ENCODE measurements at regions not wholly inside any gene's neighbourhood (a gene's known extent, or its start where the extent isn't known, plus 50 kb on each side); places are given as distances from the start of the nearest gene placed in this dataset.

DNA sequence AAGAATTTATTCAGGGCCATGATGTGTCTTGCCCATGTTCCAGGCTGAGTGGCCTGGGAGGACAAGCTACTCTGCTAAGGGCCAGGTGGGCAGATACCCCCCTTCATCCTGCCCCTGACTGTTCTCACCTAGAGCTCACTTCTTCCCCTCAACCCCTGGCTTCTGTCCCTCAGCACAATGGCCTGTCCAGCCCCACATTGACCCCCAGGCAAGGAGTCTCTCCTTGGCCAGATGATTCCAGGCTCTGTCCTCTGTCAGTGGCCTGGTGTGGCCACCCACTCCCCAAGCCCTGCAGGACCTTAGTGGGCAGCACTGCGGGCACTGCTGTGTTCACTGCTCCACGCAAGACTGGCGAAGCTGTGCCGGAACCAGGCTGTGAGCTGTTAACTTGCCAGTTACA, 460.0 kb downstream of the MATN1 start:
- no peak overlapping the region for H3K27ac ChIP-seq (ENCODE audit: low read depth, low read length)
- no peaks in the 10 kb centered on the region for H3F3A ChIP-seq (ENCODE audit: control insufficient read depth, insufficient read depth)
- H3K9me3 ChIP-seq (ENCODE audit: control insufficient read depth, insufficient read depth, low read length) = no peaks in the 10 kb centered on the region
- no peaks in the 10 kb centered on the region for H3K79me2 ChIP-seq (ENCODE audit: control insufficient read depth, low read length)
- no peaks in the 10 kb centered on the region for H4K20me1 ChIP-seq (ENCODE audit: control insufficient read depth, insufficient read depth, low read depth, low read length)
- H3K9me2 ChIP-seq (replicated peaks; ENCODE audit: control insufficient read depth, low read length) = no peaks in the 10 kb centered on the region
- peaks cover 5% of the 10 kb centered on the region for H3K27me3 ChIP-seq (ENCODE audit: control insufficient read depth, low read length)
- H3K36me3 ChIP-seq (ENCODE audit: control insufficient read depth, low read length) = no peaks in the 10 kb centered on the region
- no peak overlapping the region for H3K4me2 ChIP-seq (ENCODE audit: low read length)
- no peaks in the 10 kb centered on the region for H3K4me1 ChIP-seq (ENCODE audit: control insufficient read depth, low read length)
- TF ChIP-seq EZH2phosphoT487 (IDR thresholded peaks at IDR 0.05; ENCODE audit: borderline replicate concordance, low read length) = no peak
- TF ChIP-seq, protein P1, sequence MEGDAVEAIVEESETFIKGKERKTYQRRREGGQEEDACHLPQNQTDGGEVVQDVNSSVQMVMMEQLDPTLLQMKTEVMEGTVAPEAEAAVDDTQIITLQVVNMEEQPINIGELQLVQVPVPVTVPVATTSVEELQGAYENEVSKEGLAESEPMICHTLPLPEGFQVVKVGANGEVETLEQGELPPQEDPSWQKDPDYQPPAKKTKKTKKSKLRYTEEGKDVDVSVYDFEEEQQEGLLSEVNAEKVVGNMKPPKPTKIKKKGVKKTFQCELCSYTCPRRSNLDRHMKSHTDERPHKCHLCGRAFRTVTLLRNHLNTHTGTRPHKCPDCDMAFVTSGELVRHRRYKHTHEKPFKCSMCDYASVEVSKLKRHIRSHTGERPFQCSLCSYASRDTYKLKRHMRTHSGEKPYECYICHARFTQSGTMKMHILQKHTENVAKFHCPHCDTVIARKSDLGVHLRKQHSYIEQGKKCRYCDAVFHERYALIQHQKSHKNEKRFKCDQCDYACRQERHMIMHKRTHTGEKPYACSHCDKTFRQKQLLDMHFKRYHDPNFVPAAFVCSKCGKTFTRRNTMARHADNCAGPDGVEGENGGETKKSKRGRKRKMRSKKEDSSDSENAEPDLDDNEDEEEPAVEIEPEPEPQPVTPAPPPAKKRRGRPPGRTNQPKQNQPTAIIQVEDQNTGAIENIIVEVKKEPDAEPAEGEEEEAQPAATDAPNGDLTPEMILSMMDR (IDR thresholded peaks at IDR 0.05; ENCODE audit: low read depth, low read length, poor library complexity, severe bottlenecking) = no peak
- no peak overlapping the region for H3K4me3 ChIP-seq (ENCODE audit: low read length)

DNA sequence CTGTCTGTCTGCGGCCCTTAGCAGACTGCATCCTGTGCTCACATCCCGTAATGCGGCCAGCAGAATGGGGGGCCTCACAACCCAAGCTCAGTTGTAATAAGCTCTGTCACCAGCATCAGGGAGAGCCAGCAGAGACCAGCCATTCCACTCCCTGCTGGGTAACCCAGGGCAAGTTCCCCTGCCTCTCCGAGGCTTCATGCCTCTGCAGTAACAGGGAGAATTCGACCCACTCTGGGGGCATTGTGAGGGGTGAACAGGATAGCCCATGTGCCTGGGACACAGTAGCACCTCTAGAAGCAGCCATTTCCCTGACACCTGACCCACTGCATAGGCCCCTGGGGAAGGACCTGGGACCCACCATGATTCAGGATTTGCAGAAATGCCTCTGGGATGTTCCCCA, 461.2 kb downstream of the MATN1 start:
- H3K4me2 ChIP-seq (ENCODE audit: low read length) = no peak overlapping the region
- H4K20me1 ChIP-seq (ENCODE audit: control insufficient read depth, insufficient read depth, low read depth, low read length) = no peaks in the 10 kb centered on the region
- TF ChIP-seq EZH2phosphoT487 (IDR thresholded peaks at IDR 0.05; ENCODE audit: borderline replicate concordance, low read length) = no peak
- TF ChIP-seq, protein P1 (IDR thresholded peaks at IDR 0.05; ENCODE audit: low read depth, low read length, poor library complexity, severe bottlenecking) = no peak
- no peaks in the 10 kb centered on the region for H3K9me2 ChIP-seq (replicated peaks; ENCODE audit: control insufficient read depth, low read length)
- H3K4me3 ChIP-seq (ENCODE audit: low read length) = no peak overlapping the region
- no peak overlapping the region for H3K27ac ChIP-seq (ENCODE audit: low read depth, low read length)
- H3K79me2 ChIP-seq (ENCODE audit: control insufficient read depth, low read length) = no peaks in the 10 kb centered on the region
- no peaks in the 10 kb centered on the region for H3K9me3 ChIP-seq (ENCODE audit: control insufficient read depth, insufficient read depth, low read length)
- no peaks in the 10 kb centered on the region for H3K4me1 ChIP-seq (ENCODE audit: control insufficient read depth, low read length)
- H3K36me3 ChIP-seq (ENCODE audit: control insufficient read depth, low read length) = no peaks in the 10 kb centered on the region
- peaks cover 3% of the 10 kb centered on the region for H3K27me3 ChIP-seq (ENCODE audit: control insufficient read depth, low read length)
- no peaks in the 10 kb centered on the region for H3F3A ChIP-seq (ENCODE audit: control insufficient read depth, insufficient read depth)

DNA sequence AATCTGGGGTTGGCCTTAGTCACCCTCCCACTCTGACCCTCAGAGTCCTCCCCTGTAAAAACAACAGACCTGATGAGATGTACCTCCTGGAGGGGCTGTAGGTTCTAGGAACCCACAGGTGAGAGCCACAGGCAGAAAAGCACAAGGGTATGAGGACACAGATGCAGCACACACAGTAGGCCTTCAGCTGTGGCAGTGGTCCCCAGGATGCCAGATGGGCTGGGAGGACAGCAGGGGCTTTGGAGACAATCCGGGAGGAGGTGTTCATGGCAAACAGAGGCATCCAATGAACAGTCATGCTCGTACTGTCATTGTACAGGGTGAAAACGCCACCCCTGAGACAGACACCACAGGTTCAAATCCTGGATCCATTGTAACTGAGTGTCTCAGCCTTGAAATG, 463.1 kb downstream of the MATN1 start:
- H3K4me3 ChIP-seq (ENCODE audit: low read length) = no peak overlapping the region
- no peaks in the 10 kb centered on the region for H3K79me2 ChIP-seq (ENCODE audit: control insufficient read depth, low read length)
- no peaks in the 10 kb centered on the region for H3F3A ChIP-seq (ENCODE audit: control insufficient read depth, insufficient read depth)
- H3K9me2 ChIP-seq (replicated peaks; ENCODE audit: control insufficient read depth, low read length) = no peaks in the 10 kb centered on the region
- no peaks in the 10 kb centered on the region for H3K4me1 ChIP-seq (ENCODE audit: control insufficient read depth, low read length)
- H3K27ac ChIP-seq (ENCODE audit: low read depth, low read length) = no peak overlapping the region
- no peak overlapping the region for H3K4me2 ChIP-seq (ENCODE audit: low read length)
- no peak for TF ChIP-seq EZH2phosphoT487 (IDR thresholded peaks at IDR 0.05; ENCODE audit: borderline replicate concordance, low read length)
- TF ChIP-seq, protein P1 (IDR thresholded peaks at IDR 0.05; ENCODE audit: low read depth, low read length, poor library complexity, severe bottlenecking) = no peak
- no peaks in the 10 kb centered on the region for H3K36me3 ChIP-seq (ENCODE audit: control insufficient read depth, low read length)
- H3K27me3 ChIP-seq (ENCODE audit: control insufficient read depth, low read length) = peaks cover 3% of the 10 kb centered on the region
- H4K20me1 ChIP-seq (ENCODE audit: control insufficient read depth, insufficient read depth, low read depth, low read length) = no peaks in the 10 kb centered on the region
- H3K9me3 ChIP-seq (ENCODE audit: control insufficient read depth, insufficient read depth, low read length) = no peaks in the 10 kb centered on the region

DNA sequence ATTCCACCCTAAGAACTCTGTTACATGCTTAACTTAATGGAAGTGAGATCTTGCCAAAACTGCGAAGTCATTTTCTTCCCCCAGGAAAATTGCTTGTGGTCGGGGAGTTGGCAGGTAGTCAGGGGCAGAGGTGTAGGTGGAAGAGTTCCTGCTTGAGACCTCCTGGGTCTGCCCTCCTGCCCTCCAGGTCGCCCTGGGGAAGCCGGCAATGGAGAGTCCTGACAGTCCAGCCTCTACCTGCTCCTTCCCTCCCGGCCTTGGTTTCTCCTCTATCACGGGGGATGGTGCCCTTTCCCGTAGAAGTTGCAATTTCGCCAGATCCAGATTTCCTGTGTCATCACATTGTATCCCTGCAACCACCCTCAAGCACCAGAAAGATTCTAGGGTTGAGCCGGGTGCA, 463.8 kb downstream of the MATN1 start:
- no peaks in the 10 kb centered on the region for H3K9me2 ChIP-seq (replicated peaks; ENCODE audit: control insufficient read depth, low read length)
- no peaks in the 10 kb centered on the region for H4K20me1 ChIP-seq (ENCODE audit: control insufficient read depth, insufficient read depth, low read depth, low read length)
- no peak overlapping the region for H3K27ac ChIP-seq (ENCODE audit: low read depth, low read length)
- H3F3A ChIP-seq (ENCODE audit: control insufficient read depth, insufficient read depth) = no peaks in the 10 kb centered on the region
- H3K9me3 ChIP-seq (ENCODE audit: control insufficient read depth, insufficient read depth, low read length) = no peaks in the 10 kb centered on the region
- H3K4me2 ChIP-seq (ENCODE audit: low read length) = no peak overlapping the region
- TF ChIP-seq, protein P1 (IDR thresholded peaks at IDR 0.05; ENCODE audit: low read depth, low read length, poor library complexity, severe bottlenecking) = no peak
- TF ChIP-seq EZH2phosphoT487 (IDR thresholded peaks at IDR 0.05; ENCODE audit: borderline replicate concordance, low read length) = no peak
- no peaks in the 10 kb centered on the region for H3K36me3 ChIP-seq (ENCODE audit: control insufficient read depth, low read length)
- no peaks in the 10 kb centered on the region for H3K79me2 ChIP-seq (ENCODE audit: control insufficient read depth, low read length)
- H3K4me1 ChIP-seq (ENCODE audit: control insufficient read depth, low read length) = no peaks in the 10 kb centered on the region
- no peak overlapping the region for H3K4me3 ChIP-seq (ENCODE audit: low read length)
- H3K27me3 ChIP-seq (ENCODE audit: control insufficient read depth, low read length) = peaks cover 3% of the 10 kb centered on the region
